CD4-positive, CD25-positive, alpha-beta regulatory T cell (primary cell): ENCODE measurements at regions not wholly inside any gene's neighbourhood (a gene's known extent, or its start where the extent isn't known, plus 50 kb on each side); places are given as distances from the start of the nearest gene placed in this dataset.

Source experiments
- ATAC-seq, 2 donors: fragments of 150-1000 bp; cut with Tn5 transposase; one replicate each; pipeline ENCODE4 v1.10.0; 2021; ENCODE audit warnings: low read depth in 2 of 2, moderate number of reproducible peaks in 2 of 2, moderate library complexity in 1 of 2
- DNase-seq, 3 donors: peaks; one replicate each; pipeline versions ENCODE4 v3.0.0 to v3.0.0-alpha.2; 2012 to 2022; ENCODE audit warnings: mixed read lengths in 1 of 3
- H3K27ac ChIP-seq: one replicate; pipeline ENCODE4 v1.7.0; 2013; ENCODE audit warnings: mild to moderate bottlenecking, low read length; ENCODE audit not compliant: insufficient read depth, poor library complexity, severe bottlenecking
- H3K27me3 ChIP-seq: one replicate; pipeline ENCODE4 v1.7.0; 2013; ENCODE audit warnings: low read length; ENCODE audit not compliant: control insufficient read depth, insufficient read depth
- H3K36me3 ChIP-seq: one replicate; pipeline ENCODE4 v1.7.0; 2013; ENCODE audit warnings: mild to moderate bottlenecking, low read length, moderate library complexity; ENCODE audit not compliant: control insufficient read depth, insufficient read depth
- H3K4me1 ChIP-seq: 2 replicates; pipeline ENCODE4 v1.7.0; 2013; ENCODE audit warnings: mild to moderate bottlenecking, low read length; ENCODE audit not compliant: insufficient read depth, control insufficient read depth, poor library complexity, severe bottlenecking
- H3K4me3 ChIP-seq: one replicate; pipeline ENCODE4 v1.7.0; 2013; ENCODE audit warnings: low read depth, mild to moderate bottlenecking, low read length, moderate library complexity
- H3K9me3 ChIP-seq, 2 experiments: 1 replicate in 1 of 2; 2 replicates in 1 of 2; pipeline ENCODE4 v1.7.0; 2013; ENCODE audit warnings: low read length in 2 of 2, mild to moderate bottlenecking in 1 of 2, moderate library complexity in 1 of 2; ENCODE audit not compliant: control insufficient read depth in 2 of 2
- H3K27ac Mint-ChIP-seq, 3 donors: one replicate each; pipeline ENCODE4 v1.8.0; 2020 to 2022; ENCODE audit warnings: mild to moderate bottlenecking in 3 of 3, mixed read lengths in 3 of 3, moderate library complexity in 2 of 3
- H3K27me3 Mint-ChIP-seq: one replicate; pipeline ENCODE4 v1.8.0; 2022; ENCODE audit warnings: mild to moderate bottlenecking, mixed read lengths
- H3K36me3 Mint-ChIP-seq: one replicate; pipeline ENCODE4 v1.8.0; 2020; ENCODE audit warnings: mixed read lengths
- H3K4me1 Mint-ChIP-seq, 4 donors: one replicate each; pipeline ENCODE4 v1.8.0; 2020 to 2022; ENCODE audit warnings: mixed read lengths in 4 of 4, mild to moderate bottlenecking in 1 of 4
- H3K4me3 Mint-ChIP-seq, 4 donors: one replicate each; pipeline ENCODE4 v1.8.0; 2020 to 2022; ENCODE audit warnings: mild to moderate bottlenecking in 4 of 4, mixed read lengths in 4 of 4, moderate library complexity in 3 of 4
- H3K9me3 Mint-ChIP-seq, 7 donors: one replicate each; pipeline ENCODE4 v1.8.0; 2020 to 2022; ENCODE audit warnings: mixed read lengths in 7 of 7, mild to moderate bottlenecking in 3 of 7, moderate library complexity in 2 of 7

- H3K4me1 ChIP-seq, result no peaks in the 10 kb centered on the region
- ATAC-seq, result no peak
- H3K9me3 ChIP-seq, result no peaks in the 10 kb centered on the region
- DNase-seq, result no peak
- Mint-ChIP-seq H3K9me3 (peaks cover 0 to 7% (median 0%) of the 10 kb centered on the region in 7 donors), H3K4me1 (no peaks in the 10 kb centered on the region), H3K36me3 (no peaks in the 10 kb centered on the region), H3K4me3 (no peak overlapping the region), H3K27me3 (no peaks in the 10 kb centered on the region), H3K27ac (no peak overlapping the region)
- no peak overlapping the region for H3K4me3 ChIP-seq
- no peaks in the 10 kb centered on the region for H3K27me3 ChIP-seq
- H3K27ac ChIP-seq, result no peak overlapping the region
- H3K36me3 ChIP-seq, result no peaks in the 10 kb centered on the region
These were observed 428.7 kb downstream of the PLA2G4A start for GRCh38 chr1:187257476-187257875.

- no peaks in the 10 kb centered on the region for H3K27me3 ChIP-seq
- Mint-ChIP-seq H3K27ac (no peak overlapping the region), H3K9me3 (no peaks in the 10 kb centered on the region), H3K27me3 (peaks cover 4% of the 10 kb centered on the region), H3K4me1 (no peaks in the 10 kb centered on the region), H3K4me3 (no peak overlapping the region), H3K36me3 (no peaks in the 10 kb centered on the region)
- no peak overlapping the region for H3K27ac ChIP-seq
- H3K9me3 ChIP-seq, result no peaks in the 10 kb centered on the region
- H3K4me1 ChIP-seq, result no peaks in the 10 kb centered on the region
- H3K36me3 ChIP-seq, result no peaks in the 10 kb centered on the region
- DNase-seq (no peak), ATAC-seq (no peak)
- no peak overlapping the region for H3K4me3 ChIP-seq
These were observed 432.9 kb downstream of the PLA2G4A start for GRCh38 chr1:187261637-187262036.

GRCh38 chr1:187262731-187263130 is 434.0 kb downstream of the PLA2G4A start:
- no peaks in the 10 kb centered on the region for H3K9me3 ChIP-seq
- Mint-ChIP-seq H3K4me3 (no peak overlapping the region), H3K27ac (no peak overlapping the region), H3K27me3 (peaks cover 4% of the 10 kb centered on the region), H3K4me1 (no peaks in the 10 kb centered on the region), H3K36me3 (no peaks in the 10 kb centered on the region), H3K9me3 (no peaks in the 10 kb centered on the region)
- ATAC-seq (no peak), DNase-seq (no peak)
- no peaks in the 10 kb centered on the region for H3K36me3 ChIP-seq
- no peaks in the 10 kb centered on the region for H3K27me3 ChIP-seq
- H3K4me1 ChIP-seq, result no peaks in the 10 kb centered on the region
- no peak overlapping the region for H3K4me3 ChIP-seq
- H3K27ac ChIP-seq, result no peak overlapping the region

GRCh38 chr1:187264995-187265602 is 436.4 kb downstream of the PLA2G4A start:
- no peaks in the 10 kb centered on the region for H3K9me3 ChIP-seq
- Mint-ChIP-seq H3K9me3 (no peaks in the 10 kb centered on the region), H3K4me3 (no peak overlapping the region), H3K36me3 (no peaks in the 10 kb centered on the region), H3K4me1 (no peaks in the 10 kb centered on the region), H3K27ac (no peak overlapping the region), H3K27me3 (peaks cover 4% of the 10 kb centered on the region)
- H3K4me1 ChIP-seq, result no peaks in the 10 kb centered on the region
- H3K4me3 ChIP-seq, result no peak overlapping the region
- no peak overlapping the region for H3K27ac ChIP-seq
- H3K36me3 ChIP-seq, result no peaks in the 10 kb centered on the region
- H3K27me3 ChIP-seq, result no peaks in the 10 kb centered on the region
- DNase-seq, result peak in 1 of 3 donors; percentile 1
- no peak for ATAC-seq

GRCh38 chr1:187266051-187266450 is 437.3 kb downstream of the PLA2G4A start:
- DNase-seq (no peak), ATAC-seq (no peak)
- H3K9me3 ChIP-seq, result no peaks in the 10 kb centered on the region
- H3K4me3 ChIP-seq, result no peak overlapping the region
- H3K4me1 Mint-ChIP-seq, result no peaks in the 10 kb centered on the region
- no peaks in the 10 kb centered on the region for H3K27me3 ChIP-seq
- no peaks in the 10 kb centered on the region for H3K9me3 Mint-ChIP-seq
- no peaks in the 10 kb centered on the region for H3K36me3 Mint-ChIP-seq
- no peak overlapping the region for H3K27ac Mint-ChIP-seq
- H3K27ac ChIP-seq, result no peak overlapping the region
- peaks cover 4% of the 10 kb centered on the region for H3K27me3 Mint-ChIP-seq
- H3K4me3 Mint-ChIP-seq, result no peak overlapping the region
- no peaks in the 10 kb centered on the region for H3K36me3 ChIP-seq
- no peaks in the 10 kb centered on the region for H3K4me1 ChIP-seq

GRCh38 chr1:187267827-187268226 is 439.1 kb downstream of the PLA2G4A start:
- DNase-seq, result no peak
- no peak overlapping the region for H3K27ac Mint-ChIP-seq
- Histone ChIP-seq H3K27ac (no peak overlapping the region), H3K9me3 (no peaks in the 10 kb centered on the region), H3K4me3 (no peak overlapping the region), H3K36me3 (no peaks in the 10 kb centered on the region), H3K27me3 (no peaks in the 10 kb centered on the region), H3K4me1 (no peaks in the 10 kb centered on the region)
- no peak for ATAC-seq
- H3K4me3 Mint-ChIP-seq, result no peak overlapping the region
- H3K36me3 Mint-ChIP-seq, result no peaks in the 10 kb centered on the region
- H3K4me1 Mint-ChIP-seq, result no peaks in the 10 kb centered on the region
- peaks cover 0 to 1% (median 0%) of the 10 kb centered on the region in 7 donors for H3K9me3 Mint-ChIP-seq
- peaks cover 4% of the 10 kb centered on the region for H3K27me3 Mint-ChIP-seq

- no peak overlapping the region for H3K4me3 ChIP-seq
- H3K4me3 Mint-ChIP-seq, result no peak overlapping the region
- H3K27ac ChIP-seq, result no peak overlapping the region
- H3K9me3 ChIP-seq, result no peaks in the 10 kb centered on the region
- no peaks in the 10 kb centered on the region for H3K36me3 ChIP-seq
- no peak overlapping the region for H3K27ac Mint-ChIP-seq
- peaks cover 0 to 3% (median 1%) of the 10 kb centered on the region in 7 donors for H3K9me3 Mint-ChIP-seq
- ATAC-seq (no peak), DNase-seq (no peak)
- H3K27me3 Mint-ChIP-seq, result peaks cover 4% of the 10 kb centered on the region
- no peaks in the 10 kb centered on the region for H3K4me1 Mint-ChIP-seq
- no peaks in the 10 kb centered on the region for H3K4me1 ChIP-seq
- no peaks in the 10 kb centered on the region for H3K27me3 ChIP-seq
- no peaks in the 10 kb centered on the region for H3K36me3 Mint-ChIP-seq
These were observed 441.5 kb downstream of the PLA2G4A start for GRCh38 chr1:187270256-187270655.

- no peak overlapping the region for H3K27ac Mint-ChIP-seq
- DNase-seq (no peak), ATAC-seq (no peak)
- Histone ChIP-seq H3K27ac (no peak overlapping the region), H3K36me3 (no peaks in the 10 kb centered on the region), H3K4me1 (no peaks in the 10 kb centered on the region), H3K4me3 (no peak overlapping the region), H3K27me3 (no peaks in the 10 kb centered on the region), H3K9me3 (no peaks in the 10 kb centered on the region)
- H3K4me3 Mint-ChIP-seq, result no peak overlapping the region
- H3K27me3 Mint-ChIP-seq, result no peaks in the 10 kb centered on the region
- no peaks in the 10 kb centered on the region for H3K4me1 Mint-ChIP-seq
- H3K36me3 Mint-ChIP-seq, result no peaks in the 10 kb centered on the region
- H3K9me3 Mint-ChIP-seq, result peaks cover 0 to 3% (median 1%) of the 10 kb centered on the region in 7 donors
These were observed 446.6 kb downstream of the PLA2G4A start for GRCh38 chr1:187275346-187275745.
